CD1c-positive myeloid dendritic cell (primary cell): ENCODE measurements at regions not wholly inside any gene's neighbourhood (a gene's known extent, or its start where the extent isn't known, plus 50 kb on each side); places are given as distances from the start of the nearest gene placed in this dataset.
A peak's percentile ranks its signal among the peaks of the same experiment; 100 is the strongest.
"Not testable (repeated sequence)": the region's sequence is repeated elsewhere in the genome, so short reads cannot be mapped to it uniquely, and the experiment has no call there.

Experiments
- DNase-seq: peaks from one replicate; pipeline ENCODE4 v3.0.0-alpha.2; 2016; ENCODE audit errors: extremely low spot score

GRCh38 chr15:85264614-85265190, 115.7 kb upstream of the AKAP13 start:
- not testable (repeated sequence) for DNase-seq

- not testable (repeated sequence) for DNase-seq
Observed at GRCh38 chr15:85267158-85267857, 113.1 kb upstream of the AKAP13 start.

DNA sequence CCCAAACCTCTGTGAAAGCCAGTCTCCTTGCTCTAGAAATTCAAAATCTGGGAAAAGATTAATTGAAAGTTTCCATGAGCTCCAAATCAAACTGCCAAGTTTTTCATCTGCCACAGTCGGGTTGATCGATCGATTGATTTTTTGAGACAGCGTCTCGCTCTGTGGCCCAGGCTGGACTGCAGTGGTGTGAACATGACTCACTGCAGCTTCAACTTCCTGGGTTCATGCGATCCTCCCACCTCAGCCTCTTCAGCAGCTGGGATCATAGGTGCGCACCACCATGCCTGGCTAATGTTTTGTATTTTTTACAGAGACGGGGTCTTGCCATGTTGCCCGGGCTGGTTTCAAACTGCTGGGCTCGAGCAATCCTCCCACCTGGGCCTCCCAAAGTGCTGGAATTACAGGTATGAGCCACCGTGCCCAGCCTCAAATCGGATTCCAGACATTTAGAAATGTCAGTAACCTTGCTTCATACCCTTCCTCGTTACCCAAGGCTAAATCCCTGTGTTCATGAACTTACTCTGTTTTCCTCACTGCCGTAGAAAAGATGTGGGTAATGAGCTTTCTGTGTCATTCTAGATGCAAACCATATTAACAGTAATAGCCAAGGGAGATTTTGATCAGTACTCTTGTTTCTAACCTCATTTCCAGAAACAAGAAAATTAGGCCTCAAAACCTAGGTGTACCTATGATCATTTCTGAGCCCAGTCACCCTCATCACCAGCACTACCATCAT, 105.9 kb upstream of the AKAP13 start:
- DNase-seq: no peak

- no peak for DNase-seq
Observed at GRCh38 chr15:85276508-85276907, 103.9 kb upstream of the AKAP13 start.

DNA sequence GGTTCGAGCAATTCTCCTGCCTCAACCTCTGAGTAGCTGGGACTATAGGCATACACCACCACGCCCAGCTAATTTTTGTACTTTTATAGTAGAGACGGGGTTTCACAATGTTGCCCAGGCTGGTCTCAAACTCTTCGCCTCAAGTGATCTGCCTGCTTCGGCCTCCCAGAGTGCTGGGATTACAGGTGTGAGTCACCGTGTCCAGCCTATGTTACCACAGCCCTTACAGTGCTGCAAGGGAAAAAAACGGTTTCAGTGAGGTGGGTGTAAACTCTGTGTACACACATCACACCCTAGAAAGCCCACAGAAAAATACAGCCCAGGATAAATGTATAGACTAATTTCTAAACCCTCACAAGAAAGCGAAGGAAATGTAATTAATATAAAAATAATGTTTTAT, 103.5 kb upstream of the AKAP13 start:
- DNase-seq: no peak

DNA sequence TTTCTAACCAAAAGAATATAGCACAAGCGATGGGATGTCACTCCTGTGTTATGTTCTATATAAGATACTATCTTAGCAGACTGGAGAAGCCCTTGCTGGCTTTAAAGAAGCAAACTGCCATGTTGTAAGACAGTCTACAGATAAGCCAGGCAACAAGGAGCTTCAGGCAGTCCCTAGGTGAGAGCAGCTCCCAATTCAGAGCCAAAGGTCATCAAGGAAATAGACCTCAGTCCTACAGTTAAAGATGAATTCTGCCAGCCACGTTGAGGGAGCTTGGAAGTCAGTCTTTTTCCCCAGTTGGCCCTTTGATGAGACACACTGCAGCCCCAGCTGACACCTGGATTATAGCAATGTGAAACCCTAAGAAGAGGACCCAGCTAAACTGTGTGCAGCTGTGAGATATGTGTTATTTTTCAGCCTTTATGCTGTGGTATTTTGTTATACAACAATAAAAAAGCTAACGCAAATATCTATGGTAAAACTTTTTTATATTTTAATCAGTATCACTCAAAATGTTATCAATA, 102.5 kb upstream of the AKAP13 start:
- no peak for DNase-seq

DNA sequence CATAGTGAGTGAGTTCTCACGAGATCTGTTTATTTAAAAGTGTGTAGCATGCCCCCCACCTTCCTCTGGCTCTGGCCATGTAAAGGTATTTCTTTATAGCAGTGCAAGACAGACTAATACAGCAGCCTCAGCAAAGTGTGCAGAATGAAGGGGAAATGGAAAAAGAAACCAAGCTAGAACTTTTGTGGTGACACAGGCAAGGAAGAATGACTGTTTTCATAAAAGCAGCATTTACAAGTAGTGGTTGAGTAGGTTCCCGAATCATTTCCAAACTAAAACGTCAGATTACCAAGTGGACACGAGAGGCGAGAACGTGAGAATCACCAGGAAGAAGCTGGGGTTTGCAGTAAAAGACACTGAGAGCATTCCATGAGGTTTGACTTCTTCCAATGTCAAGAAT, 100.2 kb upstream of the AKAP13 start:
- no peak for DNase-seq

- no peak for DNase-seq
Observed at GRCh38 chr15:85281293-85281882, 99.0 kb upstream of the AKAP13 start.

DNA sequence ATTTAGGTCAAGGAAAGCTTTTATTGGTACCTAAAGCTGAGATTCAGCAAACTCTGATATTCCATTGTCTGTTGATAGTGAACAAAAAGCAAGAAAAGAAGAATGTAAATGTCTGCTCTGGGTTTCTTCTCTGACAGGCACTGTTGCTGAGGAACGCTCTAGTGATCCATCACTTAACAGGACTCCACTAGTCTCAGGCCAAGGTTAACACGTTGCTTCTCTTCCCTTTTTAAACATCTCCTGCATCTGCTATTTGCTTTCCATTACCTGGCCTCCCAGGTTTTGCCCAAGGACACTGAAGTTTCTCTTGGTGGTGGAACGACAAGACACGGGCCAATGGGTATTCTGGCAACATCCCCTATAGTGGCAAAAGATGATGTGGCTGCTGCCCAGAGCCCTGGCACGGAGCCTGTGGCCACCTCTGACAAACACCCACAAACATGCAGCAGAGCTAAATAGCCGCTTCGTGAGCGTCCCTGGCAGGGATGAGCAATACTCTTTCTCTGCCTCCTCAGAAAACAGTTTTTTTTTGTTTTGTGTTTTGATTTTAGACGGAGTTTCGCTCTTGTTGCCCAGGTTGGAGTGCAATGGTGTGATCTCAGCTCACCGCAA, 97.8 kb upstream of the AKAP13 start:
- DNase-seq: no peak

- DNase-seq: not testable (repeated sequence)
Observed at GRCh38 chr15:85283815-85284214, 96.6 kb upstream of the AKAP13 start.

- no peak for DNase-seq
Observed at GRCh38 chr15:85284497-85284896, 95.9 kb upstream of the AKAP13 start.

- DNase-seq: peak; percentile 47
Observed at GRCh38 chr15:85289677-85290365, 90.6 kb upstream of the AKAP13 start.

GRCh38 chr15:85292583-85292982, 87.8 kb upstream of the AKAP13 start:
- DNase-seq: not testable (repeated sequence)

- peak; percentile 74 for DNase-seq
Observed at GRCh38 chr15:85296615-85297402, 83.6 kb upstream of the AKAP13 start.

DNA sequence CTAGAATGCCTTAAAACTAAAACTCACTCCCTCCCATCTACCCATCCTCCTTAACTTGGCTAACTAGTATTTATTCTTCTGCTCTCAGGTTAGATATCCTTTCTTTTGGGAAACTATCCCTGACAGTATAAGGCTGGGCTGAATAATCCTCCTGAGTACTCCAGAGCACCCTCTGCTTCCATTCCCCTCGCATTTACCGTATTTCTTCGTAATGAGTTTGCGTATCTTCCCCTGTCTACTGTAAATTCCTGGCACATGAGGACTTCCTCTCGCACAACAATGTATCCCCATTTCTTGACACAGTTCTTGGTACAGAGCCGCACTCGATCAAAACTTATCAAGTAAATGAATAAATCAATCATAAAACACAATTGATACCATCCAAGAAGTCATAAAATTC, 82.9 kb upstream of the AKAP13 start:
- DNase-seq: no peak

DNA sequence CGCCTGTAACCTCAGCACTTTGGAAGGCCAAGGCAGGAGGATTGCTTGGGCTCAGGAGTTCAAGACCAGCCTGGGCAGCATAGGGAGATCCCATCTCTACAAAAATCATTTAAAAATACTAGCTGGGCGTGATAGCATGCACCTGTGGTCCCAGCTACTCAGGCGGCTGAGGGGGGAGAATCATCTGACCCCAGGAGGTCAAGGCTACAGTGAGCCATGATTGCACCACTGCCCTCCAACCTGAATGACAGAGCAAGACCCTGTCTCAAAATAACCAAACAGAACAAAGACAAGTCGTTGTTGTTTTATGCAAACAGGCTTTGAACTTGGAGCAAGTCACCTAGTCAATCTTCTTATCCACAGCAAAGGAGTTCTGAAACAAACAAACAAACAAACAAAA, 82.0 kb upstream of the AKAP13 start:
- DNase-seq: no peak

- no peak for DNase-seq
Observed at GRCh38 chr15:85298941-85299340, 81.5 kb upstream of the AKAP13 start.

- DNase-seq: no peak
Observed at GRCh38 chr15:85302271-85302670, 78.1 kb upstream of the AKAP13 start.

- no peak for DNase-seq
Observed at GRCh38 chr15:85305050-85305449, 75.4 kb upstream of the AKAP13 start.

DNA sequence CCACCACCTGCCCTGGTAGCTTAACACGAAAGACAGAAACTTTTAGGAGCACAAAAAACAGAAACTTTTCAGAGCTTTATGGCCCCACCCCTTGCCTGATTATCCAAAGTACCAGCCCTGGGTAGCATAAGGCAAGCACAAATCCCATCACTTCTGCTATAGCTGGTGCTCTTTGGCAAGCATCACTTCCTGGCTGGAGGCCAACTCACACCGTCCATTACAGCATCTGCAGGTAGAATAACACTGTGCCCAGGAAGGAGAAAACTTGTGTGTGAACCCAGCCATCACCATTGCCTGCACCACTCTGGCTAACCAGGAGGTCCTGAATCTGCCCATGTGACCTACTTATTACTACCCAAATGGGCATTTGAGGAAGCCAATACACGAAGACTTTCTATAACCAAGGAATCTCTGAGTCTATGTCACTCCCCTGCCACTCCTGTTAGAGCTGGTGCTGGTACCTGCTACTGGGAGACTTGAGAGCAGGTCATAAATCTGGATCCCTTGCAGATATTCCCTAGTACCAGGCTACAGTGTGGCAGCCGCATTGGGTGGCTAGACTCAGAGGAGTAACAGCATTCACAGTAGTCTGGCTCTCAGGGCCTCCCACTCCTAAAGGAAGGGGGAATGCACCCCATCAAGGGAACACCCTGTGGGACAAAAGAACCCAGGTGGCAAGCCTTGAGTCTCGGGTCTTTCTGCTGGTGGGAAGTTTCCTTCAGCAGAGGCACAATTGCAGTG, 73.3 kb upstream of the AKAP13 start:
- no peak for DNase-seq
